K562 (cell line): ENCODE measurements at regions not wholly inside any gene's neighbourhood (a gene's known extent, or its start where the extent isn't known, plus 50 kb on each side); places are given as distances from the start of the nearest gene placed in this dataset.

Experiments used
- ATAC-seq: fragments of 200-7000 bp; cut with Tn5 transposase; 3 replicates; pipeline ENCODE4 v1.9.1; 2020; ENCODE audit warnings: moderate library complexity
- BruUV-seq: library from RNA; stranded (reverse); fragments of 400-500 nt; replicated peaks from 2 replicates; lab custom pipeline; 2021; lab: Mats Ljungman, UMichigan
- CTCF ChIA-PET: fragments of 300-600 bp; formaldehyde crosslinking; extraction: SDS; loops from one replicate; lab custom pipeline; 2021; ENCODE audit warnings: low intra/inter-chr PET ratio; lab: Yijun Ruan, JAX
- POLR2A ChIA-PET: fragments of 300-600, 350-650 bp; sonication (Branson Sonifier 250); formaldehyde crosslinking; extraction: SDS; loops from one replicate; lab custom pipeline; 2021; ENCODE audit warnings: antibody characterized with exemption, inconsistent platforms; lab: Yijun Ruan, JAX
- DNase-seq, 4 experiments: peaks; one replicate each; pipeline versions ENCODE4 v3.0.0 to v3.0.0-alpha.2; 2011 to 2018; ENCODE audit warnings: low spot score in 3 of 4, mixed read lengths in 3 of 4; ENCODE audit errors: extremely low read depth in 1 of 4
- FAIRE-seq: peaks from 2 replicates; lab custom pipeline; 2011; peaks lifted over from hg19 to GRCh38; lab: Jason Lieb, UNC
- H2AFZ ChIP-seq: 2 replicates; pipeline ENCODE4 v1.6.0; 2011; ENCODE audit warnings: low read depth, low read length, control low read depth, inconsistent platforms
- H3K27ac ChIP-seq: fragments of 200-600 bp; 3 replicates; pipeline ENCODE4 v1.8.0; 2011; ENCODE audit warnings: low read depth, mild to moderate bottlenecking, control low read depth, inconsistent platforms, low read length, moderate library complexity, mixed read lengths; ENCODE audit errors: extremely low read depth
- H3K27me3 ChIP-seq, 2 experiments: fragments of 300-600 bp in 1 of 2; 2 replicates in 1 of 2; 3 replicates in 1 of 2; pipeline versions ENCODE4 v1.6.0 to v1.8.0; 2011; ENCODE audit warnings: inconsistent platforms in 2 of 2, low read length in 2 of 2, mild to moderate bottlenecking in 1 of 2, mixed read lengths in 1 of 2, moderate library complexity in 1 of 2; ENCODE audit not compliant: control insufficient read depth in 2 of 2, insufficient read depth in 2 of 2
- H3K36me3 ChIP-seq: fragments of 300-600 bp; 3 replicates; pipeline ENCODE4 v1.8.0; 2011; ENCODE audit warnings: mild to moderate bottlenecking, low read length, inconsistent platforms; ENCODE audit not compliant: control insufficient read depth, insufficient read depth
- H3K4me1 ChIP-seq, 2 experiments: fragments of 200-600 bp in 1 of 2; replicated peaks in 1 of 2; 2 replicates in 1 of 2; 3 replicates in 1 of 2; pipeline versions ENCODE4 v1.5.1 to v1.8.0; 2011; ENCODE audit warnings: inconsistent platforms in 2 of 2, low read length in 2 of 2, mild to moderate bottlenecking in 1 of 2, mixed read lengths in 1 of 2, moderate library complexity in 1 of 2; ENCODE audit not compliant: control insufficient read depth in 2 of 2, insufficient read depth in 2 of 2
- H3K4me2 ChIP-seq: 2 replicates; pipeline ENCODE4 v1.6.1; 2011; ENCODE audit warnings: low read length, control low read depth, inconsistent platforms, mixed read lengths; ENCODE audit not compliant: insufficient read depth
- H3K4me3 ChIP-seq: fragments of 200-600 bp; sonication (generic), shearing (Covaris generic); 2 replicates; pipeline ENCODE4 v1.5.1; 2016; ENCODE audit warnings: control low read depth, inconsistent platforms
- H3K79me2 ChIP-seq: fragments of 200-600 bp; 3 replicates; pipeline ENCODE4 v1.8.0; 2011; ENCODE audit warnings: low read length, inconsistent platforms; ENCODE audit not compliant: control insufficient read depth, insufficient read depth
- H3K9ac ChIP-seq, 2 experiments: 2 replicates each; pipeline versions ENCODE4 v1.6.0 to v1.6.1; 2011; ENCODE audit warnings: low read depth in 2 of 2, low read length in 2 of 2, control low read depth in 1 of 2, inconsistent platforms in 1 of 2, mild to moderate bottlenecking in 1 of 2, mixed read lengths in 1 of 2; ENCODE audit not compliant: insufficient read depth in 1 of 2
- H3K9me1 ChIP-seq: one replicate; pipeline ENCODE4 v1.6.0; 2011; ENCODE audit warnings: inconsistent platforms, mild to moderate bottlenecking, low read length, moderate library complexity; ENCODE audit not compliant: control insufficient read depth, insufficient read depth
- H3K9me3 ChIP-seq: replicated peaks from 2 replicates; pipeline ENCODE4 v1.5.1; 2011; ENCODE audit warnings: low read depth, low read length, inconsistent platforms; ENCODE audit not compliant: control insufficient read depth, insufficient read depth
- H4K20me1 ChIP-seq: replicated peaks from 2 replicates; pipeline ENCODE4 v1.6.1; 2011; ENCODE audit warnings: low read length, inconsistent platforms, mixed read lengths; ENCODE audit not compliant: control insufficient read depth, insufficient read depth
- BACH1 ChIP-seq: fragments of 200-800 bp; sonication (Bioruptor generic); IDR thresholded peaks from 2 replicates; pipeline ENCODE4 v1.6.1; 2016; ENCODE audit warnings: missing genetic modification characterization, missing compliant biosample characterization
- CBFB ChIP-seq: sonication (generic); formaldehyde crosslinking; IDR thresholded peaks from 2 replicates; pipeline ENCODE4 v1.4.0; 2020; ENCODE audit warnings: mild to moderate bottlenecking, missing genetic modification reagents
- CREB3 ChIP-seq: fragments of 450-650 bp; conservative IDR thresholded peaks from 2 replicates; pipeline ENCODE4 v1.6.1; 2016; ENCODE audit warnings: missing genetic modification characterization, low read depth, mild to moderate bottlenecking, missing compliant biosample characterization, moderate library complexity
- FOXP1 ChIP-seq: sonication (generic); formaldehyde crosslinking; IDR thresholded peaks from 2 replicates; pipeline ENCODE4 v1.8.0; 2022; ENCODE audit warnings: mild to moderate bottlenecking, missing genetic modification reagents
- GATAD2A ChIP-seq: fragments of 450-650 bp; IDR thresholded peaks from 2 replicates; pipeline ENCODE4 v1.6.1; 2017
- L3MBTL2 ChIP-seq: fragments of 450-650 bp; IDR thresholded peaks from 2 replicates; pipeline ENCODE4 v1.6.1; 2016; ENCODE audit warnings: mild to moderate bottlenecking, moderate library complexity
- PTBP1 ChIP-seq: fragments of 200-400 bp; formaldehyde crosslinking; IDR thresholded peaks from 2 replicates; pipeline ENCODE4 v1.6.1; 2017; ENCODE audit warnings: low read depth, low read length
- RAD21 ChIP-seq, 2 experiments: fragments of 250-450 bp in 1 of 2; fragments of 450-650 bp in 1 of 2; sonication (Bioruptor Pico) in 1 of 2; formaldehyde crosslinking in 1 of 2; IDR thresholded peaks in 1 of 2; conservative IDR thresholded peaks in 1 of 2; 2 replicates each; pipeline versions ENCODE4 v1.4.0 to v1.8.0; 2020 to 2022; ENCODE audit warnings: mild to moderate bottlenecking in 2 of 2, moderate library complexity in 1 of 2
- RFX5 ChIP-seq: IDR thresholded peaks from 2 replicates; pipeline ENCODE4 v1.6.1; 2011; ENCODE audit warnings: low read depth, mild to moderate bottlenecking, improper control_type of control experiment, low read length
- TCF7L2 ChIP-seq: fragments of 150-350 bp; IDR thresholded peaks from 2 replicates; pipeline ENCODE4 v1.6.1; 2016; ENCODE audit warnings: low read depth, mild to moderate bottlenecking, low read length, moderate library complexity
- TEAD1 ChIP-seq, 2 experiments: fragments of 450-650 bp in 1 of 2; sonication (generic) in 1 of 2; formaldehyde crosslinking; IDR thresholded peaks; 2 replicates each; pipeline versions ENCODE4 v1.4.0 to v1.8.0; 2020 to 2022; ENCODE audit warnings: mild to moderate bottlenecking in 2 of 2, missing genetic modification reagents in 1 of 2
- ZNF263 ChIP-seq: sonication (generic); formaldehyde crosslinking; IDR thresholded peaks from 2 replicates; pipeline ENCODE4 v1.8.0; 2022; ENCODE audit warnings: mild to moderate bottlenecking, missing genetic modification reagents, borderline replicate concordance
- ZNF408 ChIP-seq: fragments of 250-450 bp; sonication (Bioruptor Pico); IDR thresholded peaks from 2 replicates; pipeline ENCODE4 v1.4.0; 2020; ENCODE audit warnings: low read depth, mild to moderate bottlenecking, moderate library complexity
- ZNF507 ChIP-seq: conservative IDR thresholded peaks from 2 replicates; pipeline ENCODE4 v1.6.1; 2017; ENCODE audit warnings: missing genetic modification characterization, missing compliant biosample characterization
- whole genome bisulfite sequencing: fragments of 100-300 bp; shearing (Covaris generic); methylation state at CpG from one replicate; pipeline ENCODE4 v1.1.6; 2016; ENCODE audit warnings: low coverage, mixed read lengths; ENCODE audit not compliant: insufficient coverage; ENCODE audit errors: missing lambda C conversion rate; 5-methylcytosine and 5-hydroxymethylcytosine counted together
- in situ Hi-C: fragments of 300-500 bp; cut with MboI; formaldehyde crosslinking; loops from 4 replicates; pipeline ENCODE4 v1.15.0; 2018; ENCODE audit warnings: inconsistent platforms, mixed read lengths
- intact Hi-C: fragments of 100-400 bp; cut with micrococcal nuclease; formaldehyde crosslinking; loops from 2 replicates; pipeline ENCODE4 v1.14.2; 2022
- TF ChIP-seq, protein P1 (sequence below): fragments of 450-650 bp; IDR thresholded peaks from 2 replicates; pipeline ENCODE4 v1.7.0; 2016; ENCODE audit warnings: borderline replicate concordance

- TF ChIP-seq, protein P1, sequence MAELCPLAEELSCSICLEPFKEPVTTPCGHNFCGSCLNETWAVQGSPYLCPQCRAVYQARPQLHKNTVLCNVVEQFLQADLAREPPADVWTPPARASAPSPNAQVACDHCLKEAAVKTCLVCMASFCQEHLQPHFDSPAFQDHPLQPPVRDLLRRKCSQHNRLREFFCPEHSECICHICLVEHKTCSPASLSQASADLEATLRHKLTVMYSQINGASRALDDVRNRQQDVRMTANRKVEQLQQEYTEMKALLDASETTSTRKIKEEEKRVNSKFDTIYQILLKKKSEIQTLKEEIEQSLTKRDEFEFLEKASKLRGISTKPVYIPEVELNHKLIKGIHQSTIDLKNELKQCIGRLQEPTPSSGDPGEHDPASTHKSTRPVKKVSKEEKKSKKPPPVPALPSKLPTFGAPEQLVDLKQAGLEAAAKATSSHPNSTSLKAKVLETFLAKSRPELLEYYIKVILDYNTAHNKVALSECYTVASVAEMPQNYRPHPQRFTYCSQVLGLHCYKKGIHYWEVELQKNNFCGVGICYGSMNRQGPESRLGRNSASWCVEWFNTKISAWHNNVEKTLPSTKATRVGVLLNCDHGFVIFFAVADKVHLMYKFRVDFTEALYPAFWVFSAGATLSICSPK, result no peak
- no peak for TF ChIP-seq ZNF263 (CRISPR knock-in tag)
- no peak for TF ChIP-seq TEAD1 (CRISPR knock-in tag; IDR thresholded peaks at IDR 0.05)
- TF ChIP-seq CREB3 (tag), result no peak
Measured at GRCh38 chr17:79324194-79324593, 249.6 kb downstream of the ENGASE start (continued).

DNA sequence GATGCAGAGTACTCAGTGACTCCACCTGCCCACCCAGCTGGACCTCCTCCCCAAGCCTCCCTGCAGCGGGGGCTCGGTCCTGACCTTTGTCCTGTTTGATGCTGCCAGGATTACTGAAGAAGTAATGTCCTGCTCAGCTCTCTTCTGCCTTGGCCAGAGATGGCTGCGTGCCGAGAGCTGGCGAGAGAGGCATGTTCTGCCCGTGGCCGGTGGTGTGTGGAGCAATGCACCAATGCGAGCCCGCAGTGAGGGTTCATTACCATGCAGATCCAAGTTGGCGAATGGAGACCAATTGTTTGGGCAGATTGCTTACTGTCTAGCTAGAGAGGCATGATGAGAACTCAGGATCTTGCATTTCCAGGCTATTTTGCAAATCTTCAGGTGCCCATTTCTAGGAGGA is 248.9 kb downstream of the ENGASE start:
- CTCF ChIA-PET, result no interaction called here
- in situ Hi-C loops (no loop called here), intact Hi-C loops (no loop called here)
- Histone ChIP-seq H3K4me3 (no peak overlapping the region), H2AFZ (no peak overlapping the region), H3K27me3 (peaks cover 2 to 28% of the 10 kb centered on the region in 2 experiments; a peak in 3 of 5 replicates), H3K4me2 (no peak overlapping the region), H3K27ac (no peak overlapping the region), H3K9me3 (no peaks in the 10 kb centered on the region), H3K79me2 (no peaks in the 10 kb centered on the region), H3K36me3 (no peaks in the 10 kb centered on the region), H3K9ac (no peak overlapping the region), H3K4me1 (no peaks in the 10 kb centered on the region), H3K9me1 (no peaks in the 10 kb centered on the region), H4K20me1 (peaks cover 14% of the 10 kb centered on the region; the same call in 1 of the 2 replicates)
- FAIRE-seq (no peak), DNase-seq (no peak), ATAC-seq (no peak)
- WGBS, result under 1% methylated on average over 10 of the region's 10 CpGs
- POLR2A ChIA-PET, result interaction anchor here (0.6 to 0.7 kb wide), 2 partner anchors 11 to 28 kb away, joined by 3 read pairs; no protein-coding TSS in a partner anchor
- BruUV-seq, result no TSS peak
- TF ChIP-seq FOXP1 (CRISPR knock-in tag), result no peak
- TF ChIP-seq TCF7L2, result no peak
- no peak for TF ChIP-seq PTBP1
- TF ChIP-seq L3MBTL2, result no peak
- TF ChIP-seq ZNF507 (tag), result no peak
- no peak for TF ChIP-seq CBFB (CRISPR knock-in tag)
- no peak for TF ChIP-seq ZNF408 (CRISPR knock-in tag)
- no peak for TF ChIP-seq GATAD2A
- no peak for TF ChIP-seq BACH1
- no peak for TF ChIP-seq RAD21 (CRISPR knock-in tag; conservative IDR thresholded peaks at IDR 0.05 in 1 of 2, IDR thresholded peaks at IDR 0.05 in 1 of 2)
- TF ChIP-seq RFX5, result no peak
- TF ChIP-seq CREB3 (tag), result no peak
